HG03025 (cell line): ENCODE measurements at regions not wholly inside any gene's neighbourhood (a gene's known extent, or its start where the extent isn't known, plus 50 kb on each side); places are given as distances from the start of the nearest gene placed in this dataset.

Experiments
- ATAC-seq: cut with Tn5 transposase; IDR thresholded peaks from one replicate; pipeline ENCODE4 v1.9.1; 2021; ENCODE audit warnings: mild to moderate bottlenecking, moderate library complexity; ENCODE audit not compliant: unreplicated experiment, low FRiP score

DNA sequence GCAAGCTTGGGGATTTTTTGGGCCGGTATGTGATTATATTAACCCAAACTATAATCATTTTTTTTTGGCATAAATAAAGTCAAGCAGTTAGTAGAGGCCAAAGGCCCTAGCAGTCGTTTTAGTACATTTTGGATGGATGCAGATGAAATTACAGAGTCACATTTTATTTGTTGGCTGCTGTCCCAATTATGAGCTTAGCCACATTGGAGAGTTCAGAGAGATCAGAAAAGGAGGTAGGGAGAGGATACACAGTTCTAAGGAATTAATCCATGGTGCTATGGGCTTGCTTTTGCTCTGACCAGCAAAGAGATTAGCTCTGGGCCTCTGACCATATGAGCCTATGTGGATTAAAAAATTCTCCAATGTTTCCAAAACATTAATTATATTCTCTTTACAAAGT lies 395.1 kb downstream of the RAPGEF2 start:
- ATAC-seq = no peak

DNA sequence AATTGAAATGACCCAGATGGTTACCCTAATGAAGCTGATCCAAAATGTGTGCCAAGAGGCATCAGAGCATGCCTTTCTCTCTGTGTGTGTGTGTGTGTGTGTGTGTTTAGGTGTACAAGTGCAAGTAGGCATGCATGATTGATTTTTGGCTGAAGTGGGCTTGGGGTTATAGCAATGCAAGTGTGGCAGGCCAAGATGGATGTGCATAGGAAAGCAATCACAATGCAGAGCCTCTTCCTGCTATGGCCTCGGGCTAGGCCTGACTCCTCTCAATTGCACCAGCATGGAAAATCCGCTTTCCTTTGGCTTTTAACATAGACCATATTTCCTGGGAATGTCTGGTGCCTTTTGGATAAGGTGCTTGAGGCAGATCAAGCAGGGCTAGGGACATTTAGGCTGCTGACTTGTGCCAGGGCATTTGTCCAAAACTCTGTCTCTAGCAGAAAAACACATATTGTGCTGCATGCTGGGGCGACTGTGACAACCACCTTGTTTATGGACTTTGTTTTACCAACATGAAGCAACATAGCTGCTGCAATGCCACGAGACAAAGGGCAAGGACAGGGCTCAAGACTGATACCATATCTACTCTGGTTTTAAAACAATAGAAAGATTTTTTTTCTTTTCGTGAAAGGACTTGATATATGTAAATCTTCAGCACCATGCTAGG lies 395.7 kb downstream of the RAPGEF2 start:
- no peak for ATAC-seq

DNA sequence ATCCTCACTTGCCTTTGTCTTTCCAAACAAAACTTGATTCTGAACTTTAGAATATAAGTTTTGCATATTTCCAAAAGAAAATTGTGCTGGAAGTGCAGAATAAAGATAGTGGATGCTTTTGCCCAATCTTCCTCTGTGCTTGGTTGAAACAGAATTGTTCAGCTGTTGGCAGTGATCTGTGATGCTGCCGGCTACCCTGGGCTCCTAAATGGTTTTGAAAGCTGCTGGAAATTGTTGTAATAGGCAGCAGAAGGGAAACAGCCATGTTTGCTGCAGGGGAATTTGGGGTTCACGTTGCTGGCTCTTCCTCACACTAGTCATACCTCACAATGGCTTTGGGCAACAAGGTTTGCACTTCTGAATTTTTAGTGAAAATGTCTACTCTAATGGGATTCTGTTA lies 398.0 kb downstream of the RAPGEF2 start:
- ATAC-seq = no peak

DNA sequence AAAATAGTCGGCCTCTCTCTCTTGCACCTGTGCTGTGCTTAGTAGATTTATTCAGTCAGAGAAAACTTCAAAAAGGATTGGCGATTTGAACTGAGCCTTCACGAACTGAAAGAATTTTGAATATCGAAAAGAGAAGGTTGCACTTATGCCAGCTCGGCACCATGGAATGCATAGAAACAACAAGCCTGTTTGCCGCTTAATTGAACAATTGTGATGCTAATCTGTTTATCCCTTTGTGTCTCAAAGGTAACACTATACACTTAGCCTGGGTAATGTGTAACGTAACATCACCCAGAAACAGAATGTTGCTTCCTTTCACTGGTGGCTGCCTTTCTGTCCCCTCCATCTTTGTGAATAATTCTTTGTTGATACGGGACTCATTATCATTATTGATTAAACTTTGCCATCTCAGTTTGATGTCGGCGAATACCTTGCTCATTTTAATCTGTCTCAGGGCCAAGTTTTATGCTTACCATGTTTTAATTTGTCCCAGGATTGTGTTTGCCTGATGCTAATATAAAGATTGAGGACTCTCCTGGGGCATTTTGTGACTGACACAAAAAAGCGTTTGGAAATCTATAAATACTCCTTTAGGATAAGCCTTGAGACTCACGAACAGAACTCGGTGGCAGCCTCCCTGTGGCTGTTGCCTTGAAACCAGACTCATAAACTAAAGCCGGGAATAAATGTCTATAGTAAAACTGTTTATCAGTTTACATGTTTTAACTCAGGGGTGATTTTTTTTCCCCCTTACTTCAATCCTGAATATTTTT lies 400.5 kb downstream of the RAPGEF2 start:
- ATAC-seq = no peak

DNA sequence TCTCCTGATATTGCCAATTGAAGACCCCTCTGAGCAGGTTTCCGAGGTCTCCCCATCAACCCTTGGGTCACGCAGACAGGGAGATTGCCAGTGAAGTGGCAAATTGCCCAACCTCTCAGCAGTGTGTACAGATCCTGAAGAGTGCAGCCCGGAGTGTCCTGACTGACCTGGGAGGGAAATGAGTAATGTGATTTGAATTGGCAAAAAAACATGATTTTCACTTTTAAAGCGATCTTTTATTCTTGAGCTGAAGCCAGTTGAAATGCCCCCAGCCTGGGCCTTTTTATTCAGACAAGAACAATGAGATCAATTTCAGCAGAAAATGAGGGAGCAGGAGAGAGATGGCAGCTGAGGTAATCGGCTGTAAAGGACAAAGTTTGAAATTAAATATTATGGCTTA lies 401.8 kb downstream of the RAPGEF2 start:
- ATAC-seq = no peak

DNA sequence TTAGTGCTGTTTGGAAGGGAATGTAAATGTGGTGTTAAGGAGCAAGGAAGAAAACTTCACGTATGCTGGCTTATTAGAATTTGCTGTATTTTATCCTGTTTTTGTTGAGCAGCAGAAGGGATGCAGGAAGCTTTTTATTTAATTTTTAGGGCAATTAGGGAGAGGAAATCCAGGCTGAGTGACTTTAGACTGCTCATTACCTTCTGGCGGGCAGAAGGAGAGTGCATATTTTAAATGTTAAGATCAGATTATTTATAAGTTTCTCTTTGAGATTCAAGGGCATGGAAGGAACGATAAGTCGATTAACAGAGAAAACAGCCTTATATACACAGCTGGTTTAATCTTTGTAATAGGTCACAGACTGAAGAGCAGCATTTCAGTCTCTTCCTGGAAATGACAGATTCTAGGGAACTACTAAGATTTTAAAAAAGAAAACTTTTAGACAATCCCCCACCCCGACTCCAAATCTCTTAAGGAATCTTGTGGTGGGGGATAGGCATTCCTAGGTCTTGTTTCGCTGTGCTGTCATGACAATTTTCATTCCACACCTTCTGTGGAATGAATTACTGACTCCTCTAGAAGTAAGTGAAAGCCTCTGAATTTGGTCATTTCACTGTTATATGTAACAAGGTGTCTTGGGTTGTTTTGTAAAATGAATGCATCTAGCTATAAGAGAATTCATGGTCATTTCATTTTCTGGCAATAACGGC lies 402.5 kb downstream of the RAPGEF2 start:
- no peak for ATAC-seq

DNA sequence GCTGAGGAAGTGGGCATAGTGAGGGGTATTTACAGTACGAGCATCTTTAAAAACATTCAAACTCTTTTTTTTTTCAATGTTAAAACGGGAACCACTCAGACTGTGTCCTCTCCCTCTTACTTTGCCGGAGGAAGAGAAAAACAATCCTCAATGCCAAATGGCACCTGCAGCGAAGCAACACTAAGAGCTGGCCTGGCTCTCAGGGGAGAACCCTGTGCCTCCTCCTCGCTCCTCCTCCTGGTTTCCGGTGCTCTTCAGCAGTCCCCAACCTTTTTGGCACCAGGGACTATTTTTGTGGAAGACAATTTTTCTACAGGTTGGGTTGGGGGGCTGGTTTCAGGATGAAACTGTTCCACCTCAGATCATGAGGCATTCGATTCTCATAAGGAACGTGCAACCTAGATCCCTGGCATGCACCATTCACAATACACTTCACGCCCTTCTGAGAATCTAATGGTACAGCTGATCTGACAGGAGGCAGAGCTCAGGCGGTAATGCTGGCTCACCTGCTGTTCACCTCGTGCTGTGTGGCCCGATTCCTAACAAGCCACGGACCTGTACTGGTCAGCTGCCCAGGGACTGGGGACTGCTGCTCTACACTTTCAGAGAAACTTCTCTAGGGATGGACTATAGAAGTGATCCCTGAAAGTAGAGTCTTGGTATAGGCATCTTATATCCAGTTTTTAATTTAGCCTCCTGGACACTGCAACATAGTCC lies 404.1 kb downstream of the RAPGEF2 start:
- no peak for ATAC-seq

DNA sequence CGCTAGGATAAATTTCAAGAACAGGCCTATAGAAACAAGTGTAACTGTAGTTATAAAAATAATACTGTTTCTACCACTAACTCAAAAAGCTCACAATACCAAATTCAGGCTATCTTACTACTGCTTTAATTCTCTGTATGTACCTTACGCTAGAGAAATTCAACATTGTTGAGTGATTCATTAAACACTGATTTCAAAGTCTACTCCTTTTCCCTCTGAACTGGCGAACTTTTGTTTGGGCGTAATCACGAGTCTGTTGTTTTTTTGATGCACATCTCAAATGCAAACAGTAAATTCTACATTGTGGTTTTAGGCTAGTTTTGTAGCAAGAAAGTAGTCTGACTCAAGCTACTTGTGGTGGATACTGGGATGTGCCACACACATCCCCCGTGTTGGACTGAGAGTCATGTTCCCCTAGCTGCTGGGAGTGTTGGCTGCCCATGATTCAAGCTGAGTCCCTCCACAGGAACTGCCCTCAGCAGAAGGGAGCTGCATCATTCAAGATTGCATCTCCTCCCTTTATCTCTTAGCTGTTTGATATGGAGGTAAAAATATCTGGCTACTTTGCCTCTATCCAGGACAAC lies 406.1 kb downstream of the RAPGEF2 start:
- ATAC-seq = no peak

DNA sequence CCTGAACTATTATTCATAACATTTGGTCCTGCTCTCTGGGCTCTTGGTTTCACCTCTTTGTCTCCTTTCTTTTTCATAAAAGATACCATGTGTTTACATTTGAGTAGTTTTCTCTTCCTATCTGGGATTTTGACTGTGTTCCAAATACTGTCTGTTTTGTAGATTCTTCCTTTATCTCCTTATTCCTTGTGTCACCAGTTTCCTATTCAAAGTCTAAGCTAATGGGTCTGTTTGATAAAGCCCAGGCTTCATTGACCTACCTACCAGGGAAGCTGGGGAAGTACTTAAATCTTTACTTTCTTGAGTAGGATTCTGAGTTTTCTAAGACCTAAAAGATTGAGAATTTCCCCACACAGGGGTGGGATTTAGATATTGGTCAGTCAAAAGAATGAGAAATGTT lies 409.5 kb downstream of the RAPGEF2 start:
- no peak for ATAC-seq

DNA sequence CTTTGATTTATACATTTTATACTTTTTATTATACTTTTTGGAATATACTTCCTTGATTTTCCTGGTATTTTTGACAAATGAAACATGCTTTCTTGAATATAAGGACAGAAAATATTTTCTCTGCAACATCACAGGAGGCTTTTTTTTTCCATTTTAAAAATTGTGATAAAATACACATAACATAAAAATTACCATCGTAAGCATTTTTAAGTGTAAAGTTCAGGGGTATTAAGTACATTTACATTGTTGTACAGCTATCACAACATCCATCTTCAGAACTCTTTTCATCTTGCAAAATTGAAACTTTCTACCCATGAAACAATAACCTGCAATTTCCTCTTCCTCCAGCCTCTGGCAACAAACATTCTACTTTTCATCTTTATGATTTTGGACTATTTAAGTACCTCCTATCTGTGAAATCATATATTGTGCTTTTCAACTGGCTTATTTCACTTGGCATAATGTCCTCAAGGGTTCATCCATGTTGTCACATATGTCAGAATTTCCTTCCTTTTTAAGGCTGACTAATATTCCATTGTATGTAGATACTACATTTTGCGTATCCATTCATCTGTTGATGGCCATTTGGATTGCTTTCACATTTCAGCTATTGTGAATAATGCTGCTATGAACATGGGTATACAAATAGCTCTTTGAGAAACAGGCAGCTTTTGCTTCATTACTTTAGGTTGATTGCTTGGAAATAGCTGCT lies 412.6 kb downstream of the RAPGEF2 start:
- ATAC-seq = no peak

DNA sequence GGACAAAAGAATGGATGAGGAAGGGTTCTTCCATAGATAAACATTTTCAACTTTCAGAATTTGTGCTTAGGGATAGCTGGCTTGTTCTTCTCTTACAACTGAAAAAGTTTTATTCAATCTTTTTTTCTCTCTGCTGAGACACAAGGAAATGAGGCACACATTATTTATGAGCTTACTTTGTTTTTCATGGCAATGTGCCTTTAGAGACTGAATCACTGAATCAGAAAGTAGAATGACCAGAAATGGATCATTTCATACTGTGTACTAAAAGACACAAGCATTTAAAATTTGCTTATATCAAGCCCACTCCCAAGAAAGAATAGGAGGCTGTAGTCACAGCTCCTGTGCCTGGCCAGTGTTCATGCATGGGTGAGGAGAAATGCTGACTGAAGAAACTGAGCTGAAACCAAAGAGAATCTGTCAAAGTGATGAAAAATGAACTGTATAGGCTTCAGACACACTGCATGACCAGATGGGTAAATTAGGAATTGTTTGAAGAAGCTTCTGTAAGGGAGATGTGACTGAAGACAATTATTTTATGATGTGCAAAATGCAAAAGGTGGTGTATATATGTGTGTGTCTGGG lies 413.8 kb downstream of the RAPGEF2 start:
- no peak for ATAC-seq

DNA sequence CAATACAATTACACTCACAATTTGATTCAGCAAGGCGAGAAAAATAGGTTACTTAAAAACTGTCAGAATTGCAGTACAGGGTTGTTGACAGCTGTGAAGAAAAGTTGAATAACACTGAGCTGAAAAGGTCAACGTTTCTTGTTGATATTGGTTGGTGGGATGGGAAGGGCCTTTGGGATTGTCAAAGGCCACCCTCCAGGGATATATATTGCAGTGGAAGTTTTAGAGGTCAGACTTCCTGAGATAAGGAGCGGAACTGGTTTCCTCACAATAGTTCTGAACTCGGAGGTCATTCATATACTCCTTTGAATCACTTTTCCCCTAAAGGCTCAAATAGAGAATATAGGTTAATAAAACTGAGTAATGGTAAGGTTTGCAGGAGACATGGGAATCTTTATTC lies 417.2 kb downstream of the RAPGEF2 start:
- no peak for ATAC-seq

DNA sequence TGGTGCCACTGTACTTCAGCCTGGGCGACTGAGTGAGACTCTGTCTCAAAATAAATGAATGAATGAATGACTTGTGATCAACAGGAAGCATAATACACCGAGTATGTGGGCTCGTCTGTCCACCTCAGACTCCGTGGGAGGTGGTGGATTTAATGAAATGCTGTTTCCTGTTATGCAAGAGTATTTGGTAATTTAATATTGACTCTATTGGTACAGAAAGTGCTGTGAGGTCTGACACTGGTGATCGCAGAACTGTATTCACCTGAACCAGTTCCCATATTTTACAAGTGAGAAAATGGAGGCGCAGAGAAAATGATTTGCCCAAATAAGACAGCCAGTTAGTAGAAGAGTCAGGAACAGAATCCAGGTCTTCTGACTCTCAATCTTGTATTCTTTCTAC lies 423.3 kb downstream of the RAPGEF2 start:
- ATAC-seq = no peak

DNA sequence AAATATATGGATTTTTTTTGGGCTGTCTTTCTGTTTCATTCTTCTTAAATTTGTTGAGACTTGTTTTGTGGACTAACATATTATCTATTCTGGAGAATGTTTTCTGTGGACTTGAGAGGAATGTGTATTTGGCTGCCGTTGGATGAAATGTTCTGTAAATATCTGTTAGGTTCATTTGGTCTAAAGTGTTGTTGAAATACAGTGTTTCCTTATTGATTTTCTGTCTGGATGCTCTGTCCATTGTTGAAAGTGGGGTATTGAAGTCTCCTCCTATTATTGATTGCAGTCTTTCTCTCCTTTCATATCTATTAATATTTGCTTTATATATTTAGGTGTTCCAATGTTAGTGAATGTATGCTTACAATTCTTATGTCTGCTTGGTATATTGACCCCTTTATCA lies 431.8 kb downstream of the RAPGEF2 start:
- no peak for ATAC-seq

DNA sequence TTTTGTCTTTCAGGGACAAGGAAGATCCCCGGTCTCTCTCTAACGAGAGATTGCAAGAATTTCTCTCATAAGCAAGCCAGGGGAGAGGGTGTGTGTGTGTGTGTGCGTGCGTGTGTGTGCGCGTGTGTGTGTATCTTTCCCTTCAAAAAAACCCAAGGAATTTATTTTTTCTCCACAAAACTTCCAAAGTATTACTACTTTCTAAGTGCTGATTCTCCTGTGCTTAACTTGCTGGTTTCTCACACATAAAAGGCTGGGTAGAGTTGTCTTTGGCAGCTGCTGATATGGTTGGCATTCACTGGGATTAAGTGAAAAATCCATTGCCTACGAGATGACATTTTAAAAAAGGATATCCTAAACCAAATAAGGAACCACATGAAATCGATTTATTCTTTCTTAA lies 435.7 kb downstream of the RAPGEF2 start:
- no peak for ATAC-seq

DNA sequence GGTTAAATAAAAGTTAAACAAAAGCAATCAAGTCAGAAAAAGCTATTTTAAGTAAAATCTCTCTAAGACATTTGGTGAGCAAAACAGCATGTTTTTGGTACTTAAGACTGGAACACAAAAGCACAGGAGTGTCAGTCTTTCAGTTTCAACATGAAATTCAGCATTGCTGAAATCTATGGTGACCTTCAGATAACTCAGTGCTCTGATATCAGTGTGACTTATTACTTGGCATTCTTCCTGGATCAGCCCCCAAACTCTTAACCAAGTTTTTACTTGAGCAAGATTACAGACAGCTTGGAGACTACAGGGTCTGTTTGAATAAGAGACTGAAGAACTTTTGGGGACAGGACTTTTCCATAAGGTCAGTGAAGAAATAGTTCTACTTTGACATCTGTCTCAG lies 437.2 kb downstream of the RAPGEF2 start:
- ATAC-seq = no peak

DNA sequence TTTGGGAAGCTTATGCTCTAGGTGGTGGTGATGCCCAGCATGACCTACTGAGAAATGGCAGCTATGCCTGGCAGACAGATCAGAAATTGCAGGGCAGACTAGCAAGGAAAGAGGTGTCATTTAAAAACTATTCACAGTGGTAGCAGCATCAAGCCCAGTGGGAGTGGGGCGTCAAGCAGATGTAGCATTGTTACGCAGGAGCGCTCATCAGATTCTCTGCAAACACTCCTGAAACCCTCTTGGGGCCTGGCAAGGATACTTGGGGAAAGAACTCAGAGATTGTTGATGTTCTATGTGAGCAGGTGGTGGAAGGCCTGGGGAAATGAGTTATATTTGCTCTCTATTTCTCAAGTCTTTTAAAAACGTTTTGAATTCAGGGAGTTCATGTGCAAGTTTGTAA lies 437.6 kb downstream of the RAPGEF2 start:
- ATAC-seq = no peak

DNA sequence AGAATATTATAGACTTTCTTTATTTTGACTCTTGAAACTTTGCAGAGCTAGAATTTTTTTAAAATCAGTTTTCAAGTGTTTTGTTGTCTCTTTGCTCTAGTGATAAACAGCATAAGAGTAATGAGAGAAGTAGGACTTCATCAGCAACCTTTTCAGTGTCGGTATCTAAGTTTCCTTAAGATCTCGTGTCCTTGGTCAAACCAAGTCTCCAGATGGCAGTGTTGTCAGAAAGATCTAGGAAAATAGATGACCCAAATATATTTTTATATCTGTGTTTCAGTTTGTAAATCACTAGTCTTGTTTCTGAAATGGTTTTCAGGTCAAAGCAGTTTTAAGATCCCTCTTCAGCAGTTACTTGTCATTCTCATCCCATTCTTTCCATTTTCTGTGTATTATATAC lies 438.3 kb downstream of the RAPGEF2 start:
- no peak for ATAC-seq

DNA sequence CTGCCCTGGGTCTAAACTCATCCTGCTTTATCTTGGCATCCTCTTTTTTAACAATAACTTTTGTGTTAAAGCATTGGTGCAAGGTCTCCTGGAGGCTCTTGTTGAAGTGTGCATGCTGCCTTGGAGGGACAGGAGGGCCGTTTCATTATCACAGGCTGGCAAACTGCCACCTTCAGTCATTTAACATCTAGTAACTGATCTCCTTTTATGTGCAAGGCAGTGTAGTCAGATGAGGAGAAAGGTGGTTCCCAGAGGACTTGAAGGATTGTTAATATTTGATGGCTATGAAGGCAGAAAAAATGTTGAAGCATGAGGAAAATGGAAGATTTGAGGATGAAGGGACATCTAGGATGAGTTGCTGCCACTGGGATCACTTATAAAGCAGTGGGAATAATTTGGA lies 439.4 kb downstream of the RAPGEF2 start:
- no peak for ATAC-seq

DNA sequence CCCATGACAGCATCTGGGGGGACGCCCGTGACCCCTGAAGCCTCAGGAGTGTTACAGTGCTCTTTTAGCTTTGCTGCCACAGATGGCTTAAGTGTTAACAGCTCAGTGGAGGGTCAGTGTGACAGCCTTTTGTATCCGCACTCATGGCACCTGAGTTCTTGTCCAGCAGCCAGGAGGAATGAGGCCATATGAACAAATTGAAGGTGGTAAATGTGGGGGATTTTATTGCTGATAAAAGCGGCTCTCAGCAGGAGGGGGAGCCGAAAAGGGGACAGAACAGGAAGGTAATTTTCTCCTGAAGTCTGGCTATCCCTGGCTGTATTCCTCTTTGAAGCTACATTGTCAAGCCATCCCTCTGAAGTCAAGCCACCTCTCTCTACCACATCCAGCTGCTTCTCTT lies 441.0 kb downstream of the RAPGEF2 start:
- no peak for ATAC-seq
